Right cardiac atrium (tissue), 5 donors: ENCODE measurements at regions not wholly inside any gene's neighbourhood (a gene's known extent, or its start where the extent isn't known, plus 50 kb on each side); places are given as distances from the start of the nearest gene placed in this dataset.
A peak's percentile ranks its signal among the peaks of the same experiment; 100 is the strongest.
"Not testable (repeated sequence)": the region's sequence is repeated elsewhere in the genome, so short reads cannot be mapped to it uniquely, and the experiment has no call there.

Experiments
- ATAC-seq, 2 donors: fragments of 200-7000 bp; cut with Tn5 transposase; one replicate each; pipeline versions ENCODE4 v1.8.0 to v1.9.1; 2020; ENCODE audit warnings: moderate library complexity in 2 of 2, mild to moderate bottlenecking in 1 of 2
- DNase-seq, 3 donors: peaks; one replicate each; pipeline ENCODE4 v3.0.0-alpha.2; 2020
- H3K27ac ChIP-seq: one replicate; pipeline ENCODE4 v1.5.1; 2013; ENCODE audit warnings: mild to moderate bottlenecking, low read length, control low read depth, moderate library complexity
- H3K27me3 ChIP-seq: one replicate; pipeline ENCODE4 v1.6.1; 2013; ENCODE audit not compliant: control insufficient read depth, insufficient read depth
- H3K4me1 ChIP-seq: one replicate; pipeline ENCODE4 v1.6.1; 2013; ENCODE audit warnings: low read length; ENCODE audit not compliant: control insufficient read depth, insufficient read depth
- H3K4me3 ChIP-seq: one replicate; pipeline ENCODE4 v1.5.1; 2013; ENCODE audit warnings: low read length, control low read depth
- H3K9me3 ChIP-seq: one replicate; pipeline ENCODE4 v1.6.1; 2013; ENCODE audit warnings: low read length; ENCODE audit not compliant: control insufficient read depth
- WGBS: extraction: QIAGEN DNeasy Blood & Tissue Kit; methylation state at CpG from one replicate; pipeline ENCODE4 v1.1.7; 2013; 5-methylcytosine and 5-hydroxymethylcytosine counted together
- intact Hi-C, 4 donors: fragments of 100-400 bp; cut with DNase I; formaldehyde crosslinking; loops; one replicate each; pipeline versions ENCODE4 v1.11.0 to v1.14.0; 2022 to 2023
- donor health status: healthy with polysubstance abuse.
- donor health status: DM: no; HTN: yes; CAD: no.
- donor health status: DM: no; HTN: no; CAD: no.
- donor health status: DM: no; HTN: yes; CAD: no; lungs with severe emphysema.
- donor health status: DM: yes; HTN: yes; CAD: no.

- Histone ChIP-seq H3K4me3 (no peak overlapping the region), H3K4me1 (no peaks in the 10 kb centered on the region), H3K27me3 (no peaks in the 10 kb centered on the region), H3K9me3 (no peaks in the 10 kb centered on the region), H3K27ac (no peak overlapping the region)
- ATAC-seq (no peak), DNase-seq (no peak)
- WGBS, result 57% methylated on average over 3 of the region's 3 CpGs
- intact Hi-C loops, result no loop called here
Measured at GRCh38 chr5:155562158-155562557, 548.6 kb downstream of the KIF4B start.

GRCh38 chr5:155564541-155564940 is 551.0 kb downstream of the KIF4B start:
- H3K9me3 ChIP-seq, result no peaks in the 10 kb centered on the region
- H3K4me3 ChIP-seq, result no peak overlapping the region
- no peaks in the 10 kb centered on the region for H3K4me1 ChIP-seq
- intact Hi-C loops, result no loop called here
- H3K27me3 ChIP-seq, result no peaks in the 10 kb centered on the region
- 86% methylated on average over 12 of the region's 12 CpGs for WGBS
- H3K27ac ChIP-seq, result no peak overlapping the region
- DNase-seq (peak in 1 of 3 donors; percentile 32), ATAC-seq (no peak)

- 49% methylated on average over 3 of the region's 3 CpGs for WGBS
- no peaks in the 10 kb centered on the region for H3K9me3 ChIP-seq
- DNase-seq (no peak), ATAC-seq (no peak)
- H3K4me1 ChIP-seq, result no peaks in the 10 kb centered on the region
- H3K27ac ChIP-seq, result no peak overlapping the region
- intact Hi-C loops, result no loop called here
- H3K4me3 ChIP-seq, result no peak overlapping the region
- H3K27me3 ChIP-seq, result no peaks in the 10 kb centered on the region
Measured at GRCh38 chr5:155575861-155576260, 562.3 kb downstream of the KIF4B start.

GRCh38 chr5:155586808-155587207 is 573.3 kb downstream of the KIF4B start:
- H3K9me3 ChIP-seq, H3K4me1 ChIP-seq, H3K27ac ChIP-seq, ATAC-seq, H3K4me3 ChIP-seq, H3K27me3 ChIP-seq: not testable (repeated sequence)
- DNase-seq, result peak in 1 of 3 donors; percentile 18
- WGBS, result 94% methylated on average over 21 of the region's 21 CpGs
- intact Hi-C loops, result loop anchor here in 1 of 4 donors (10.0 kb wide), 1 partner anchor 322 kb away; no protein-coding TSS in a partner anchor

- WGBS, result 68% methylated on average over 1 of the region's 1 CpG
- no peak overlapping the region for H3K4me3 ChIP-seq
- intact Hi-C loops, result loop anchor here in 1 of 4 donors (10.0 kb wide), 1 partner anchor 323 kb away; no protein-coding TSS in a partner anchor
- DNase-seq (no peak), ATAC-seq (no peak)
- H3K9me3 ChIP-seq, result no peaks in the 10 kb centered on the region
- H3K4me1 ChIP-seq, result no peaks in the 10 kb centered on the region
- H3K27ac ChIP-seq, result no peak overlapping the region
- H3K27me3 ChIP-seq, result no peaks in the 10 kb centered on the region
Measured at GRCh38 chr5:155587458-155587857, 573.9 kb downstream of the KIF4B start.

GRCh38 chr5:155591273-155591672 is 577.7 kb downstream of the KIF4B start:
- Histone ChIP-seq H3K9me3 (no peaks in the 10 kb centered on the region), H3K27ac (no peak overlapping the region), H3K4me3 (no peak overlapping the region), H3K4me1 (no peaks in the 10 kb centered on the region), H3K27me3 (no peaks in the 10 kb centered on the region)
- WGBS, result 87% methylated on average over 4 of the region's 4 CpGs
- DNase-seq, result no peak
- ATAC-seq, result no peak
- intact Hi-C loops, result no loop called here

GRCh38 chr5:155594270-155594669 is 580.7 kb downstream of the KIF4B start:
- Histone ChIP-seq H3K27ac (no peak overlapping the region), H3K4me3 (no peak overlapping the region), H3K27me3 (no peaks in the 10 kb centered on the region), H3K4me1 (no peaks in the 10 kb centered on the region), H3K9me3 (no peaks in the 10 kb centered on the region)
- WGBS, result 27% methylated on average over 1 of the region's 1 CpG
- ATAC-seq (no peak), DNase-seq (no peak)
- intact Hi-C loops, result no loop called here

GRCh38 chr5:155595791-155596190 is 582.2 kb downstream of the KIF4B start:
- intact Hi-C loops, result no loop called here
- 83% methylated on average over 2 of the region's 2 CpGs for WGBS
- ATAC-seq (no peak), DNase-seq (no peak)
- no peak overlapping the region for H3K4me3 ChIP-seq
- no peaks in the 10 kb centered on the region for H3K27me3 ChIP-seq
- H3K4me1 ChIP-seq, result no peaks in the 10 kb centered on the region
- no peaks in the 10 kb centered on the region for H3K9me3 ChIP-seq
- no peak overlapping the region for H3K27ac ChIP-seq

- H3K27ac ChIP-seq, result no peak overlapping the region
- H3K4me1 ChIP-seq, result no peaks in the 10 kb centered on the region
- ATAC-seq, result no peak
- H3K9me3 ChIP-seq, result no peaks in the 10 kb centered on the region
- no peaks in the 10 kb centered on the region for H3K27me3 ChIP-seq
- no peak overlapping the region for H3K4me3 ChIP-seq
- DNase-seq, result no peak
- intact Hi-C loops, result no loop called here
- 74% methylated on average over 4 of the region's 4 CpGs for WGBS
Measured at GRCh38 chr5:155598552-155598951, 585.0 kb downstream of the KIF4B start.

GRCh38 chr5:155605920-155606319 is 592.4 kb downstream of the KIF4B start:
- no peaks in the 10 kb centered on the region for H3K4me1 ChIP-seq
- DNase-seq, result no peak
- no peak overlapping the region for H3K4me3 ChIP-seq
- no peak overlapping the region for H3K27ac ChIP-seq
- ATAC-seq, result no peak
- intact Hi-C loops, result no loop called here
- H3K9me3 ChIP-seq, result no peaks in the 10 kb centered on the region
- no peaks in the 10 kb centered on the region for H3K27me3 ChIP-seq
- 71% methylated on average over 1 of the region's 1 CpG for WGBS

GRCh38 chr5:155616779-155617392 is 603.3 kb downstream of the KIF4B start:
- Histone ChIP-seq H3K4me3 (no peak overlapping the region), H3K9me3 (no peaks in the 10 kb centered on the region), H3K27ac (no peak overlapping the region), H3K4me1 (no peaks in the 10 kb centered on the region), H3K27me3 (no peaks in the 10 kb centered on the region)
- intact Hi-C loops, result no loop called here
- 36% methylated on average over 4 of the region's 4 CpGs for WGBS
- ATAC-seq (peak in 1 of 2 donors; percentile 36), DNase-seq (peak in 1 of 3 donors; percentile 41)

GRCh38 chr5:155619688-155620087 is 606.1 kb downstream of the KIF4B start:
- Histone ChIP-seq H3K4me3 (no peak overlapping the region), H3K27me3 (no peaks in the 10 kb centered on the region), H3K9me3 (no peaks in the 10 kb centered on the region), H3K27ac (no peak overlapping the region), H3K4me1 (no peaks in the 10 kb centered on the region)
- ATAC-seq (no peak), DNase-seq (no peak)
- WGBS, result 78% methylated on average over 5 of the region's 5 CpGs
- intact Hi-C loops, result no loop called here
